ENCODE measurements at regions not wholly inside any gene's neighbourhood (a gene's known extent, or its start where the extent isn't known, plus 50 kb on each side); places are given as distances from the start of the nearest gene placed in this dataset.
"Not testable (repeated sequence)": the region's sequence is repeated elsewhere in the genome, so short reads cannot be mapped to it uniquely, and the experiment has no call there.

DNA sequence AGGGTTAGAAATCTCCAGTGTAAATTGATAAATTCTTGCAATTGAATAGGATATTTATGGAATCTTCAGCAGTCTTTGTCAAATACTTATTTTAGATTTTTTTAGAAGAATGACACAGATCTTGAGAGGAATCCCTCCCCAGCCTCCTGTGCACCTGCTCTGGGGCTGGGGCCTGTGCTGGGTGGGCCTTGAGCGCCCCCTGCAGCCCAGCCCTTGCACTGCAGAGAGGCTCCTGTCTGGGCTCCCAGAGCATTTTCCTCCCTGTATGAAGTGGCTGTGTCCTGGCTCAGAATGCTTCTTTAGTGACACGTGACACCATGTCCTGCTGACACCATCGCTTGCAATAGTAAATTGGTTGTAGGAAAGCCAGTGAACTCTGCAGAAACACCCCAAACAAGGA is 141.1 kb downstream of the POTEB start:
- not testable (repeated sequence) for TF ChIP-seq POLR2A (IDR thresholded peaks at IDR 0.05)
- TF ChIP-seq, protein P1, sequence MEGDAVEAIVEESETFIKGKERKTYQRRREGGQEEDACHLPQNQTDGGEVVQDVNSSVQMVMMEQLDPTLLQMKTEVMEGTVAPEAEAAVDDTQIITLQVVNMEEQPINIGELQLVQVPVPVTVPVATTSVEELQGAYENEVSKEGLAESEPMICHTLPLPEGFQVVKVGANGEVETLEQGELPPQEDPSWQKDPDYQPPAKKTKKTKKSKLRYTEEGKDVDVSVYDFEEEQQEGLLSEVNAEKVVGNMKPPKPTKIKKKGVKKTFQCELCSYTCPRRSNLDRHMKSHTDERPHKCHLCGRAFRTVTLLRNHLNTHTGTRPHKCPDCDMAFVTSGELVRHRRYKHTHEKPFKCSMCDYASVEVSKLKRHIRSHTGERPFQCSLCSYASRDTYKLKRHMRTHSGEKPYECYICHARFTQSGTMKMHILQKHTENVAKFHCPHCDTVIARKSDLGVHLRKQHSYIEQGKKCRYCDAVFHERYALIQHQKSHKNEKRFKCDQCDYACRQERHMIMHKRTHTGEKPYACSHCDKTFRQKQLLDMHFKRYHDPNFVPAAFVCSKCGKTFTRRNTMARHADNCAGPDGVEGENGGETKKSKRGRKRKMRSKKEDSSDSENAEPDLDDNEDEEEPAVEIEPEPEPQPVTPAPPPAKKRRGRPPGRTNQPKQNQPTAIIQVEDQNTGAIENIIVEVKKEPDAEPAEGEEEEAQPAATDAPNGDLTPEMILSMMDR (IDR thresholded peaks at IDR 0.05 in 8 of 11, conservative IDR thresholded peaks at IDR 0.05 in 3 of 11) = not testable (repeated sequence)
